ENCODE measurements at regions not wholly inside any gene's neighbourhood (a gene's known extent, or its start where the extent isn't known, plus 50 kb on each side); places are given as distances from the start of the nearest gene placed in this dataset.

GRCh38 chr22:19661156-19661555 is 53.1 kb upstream of the SEPTIN5 start (continued):
- TF ChIP-seq ZSCAN32 (CRISPR knock-in tag; IDR thresholded peaks at IDR 0.05) = no peak
- TF ChIP-seq STAT5A (IDR thresholded peaks at IDR 0.05; ENCODE audit: borderline replicate concordance, low read length) = no peak
- no peak for TF ChIP-seq TAF15 (IDR thresholded peaks at IDR 0.05; ENCODE audit: low read depth, low read length)
- no peak for TF ChIP-seq HMGN3 (IDR thresholded peaks at IDR 0.05; ENCODE audit: borderline replicate concordance, extremely low read depth, insufficient read length, low read depth, low read length)
- no peak for TF ChIP-seq PTTG1 (tag; IDR thresholded peaks at IDR 0.05; ENCODE audit: low read depth)
- TF ChIP-seq HDAC3 (IDR thresholded peaks at IDR 0.05; ENCODE audit: borderline replicate concordance, partially characterized antibody) = no peak
- TF ChIP-seq FOXK1 (CRISPR knock-in tag; IDR thresholded peaks at IDR 0.05; ENCODE audit: borderline replicate concordance) = no peak
- TF ChIP-seq MTA1 (IDR thresholded peaks at IDR 0.05; ENCODE audit: borderline replicate concordance) = 0 out of 2 replicates have a peak, but pooled peaks have one; percentile 30
- TF ChIP-seq SLC30A9 (CRISPR knock-in tag; IDR thresholded peaks at IDR 0.05) = no peak
- no peak for TF ChIP-seq GATAD2B (IDR thresholded peaks at IDR 0.05; ENCODE audit: borderline replicate concordance)
- TF ChIP-seq, protein P1, sequence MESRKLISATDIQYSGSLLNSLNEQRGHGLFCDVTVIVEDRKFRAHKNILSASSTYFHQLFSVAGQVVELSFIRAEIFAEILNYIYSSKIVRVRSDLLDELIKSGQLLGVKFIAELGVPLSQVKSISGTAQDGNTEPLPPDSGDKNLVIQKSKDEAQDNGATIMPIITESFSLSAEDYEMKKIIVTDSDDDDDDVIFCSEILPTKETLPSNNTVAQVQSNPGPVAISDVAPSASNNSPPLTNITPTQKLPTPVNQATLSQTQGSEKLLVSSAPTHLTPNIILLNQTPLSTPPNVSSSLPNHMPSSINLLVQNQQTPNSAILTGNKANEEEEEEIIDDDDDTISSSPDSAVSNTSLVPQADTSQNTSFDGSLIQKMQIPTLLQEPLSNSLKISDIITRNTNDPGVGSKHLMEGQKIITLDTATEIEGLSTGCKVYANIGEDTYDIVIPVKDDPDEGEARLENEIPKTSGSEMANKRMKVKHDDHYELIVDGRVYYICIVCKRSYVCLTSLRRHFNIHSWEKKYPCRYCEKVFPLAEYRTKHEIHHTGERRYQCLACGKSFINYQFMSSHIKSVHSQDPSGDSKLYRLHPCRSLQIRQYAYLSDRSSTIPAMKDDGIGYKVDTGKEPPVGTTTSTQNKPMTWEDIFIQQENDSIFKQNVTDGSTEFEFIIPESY (CRISPR knock-in tag; IDR thresholded peaks at IDR 0.05) = no peak
- no peak for TF ChIP-seq HNRNPLL (IDR thresholded peaks at IDR 0.05; ENCODE audit: low read depth, low read length, poor library complexity, severe bottlenecking)
- 0 out of 2 replicates have a peak, but pooled peaks have one; percentile 36 for TF ChIP-seq SMARCA5 (IDR thresholded peaks at IDR 0.05)
- no peak for TF ChIP-seq ZNF311 (CRISPR knock-in tag; IDR thresholded peaks at IDR 0.05)
- no peak for TF ChIP-seq AFF4 (CRISPR knock-in tag; IDR thresholded peaks at IDR 0.05)
- no peak for TF ChIP-seq SMAD2 (IDR thresholded peaks at IDR 0.05; ENCODE audit: low read depth, low read length)
- no peak for TF ChIP-seq RFX1 (IDR thresholded peaks at IDR 0.05)
- TF ChIP-seq PHF8 (IDR thresholded peaks at IDR 0.05; ENCODE audit: borderline replicate concordance, low read length) = no peak
- TF ChIP-seq KHSRP (IDR thresholded peaks at IDR 0.05) = no peak
- TF ChIP-seq, protein P2, sequence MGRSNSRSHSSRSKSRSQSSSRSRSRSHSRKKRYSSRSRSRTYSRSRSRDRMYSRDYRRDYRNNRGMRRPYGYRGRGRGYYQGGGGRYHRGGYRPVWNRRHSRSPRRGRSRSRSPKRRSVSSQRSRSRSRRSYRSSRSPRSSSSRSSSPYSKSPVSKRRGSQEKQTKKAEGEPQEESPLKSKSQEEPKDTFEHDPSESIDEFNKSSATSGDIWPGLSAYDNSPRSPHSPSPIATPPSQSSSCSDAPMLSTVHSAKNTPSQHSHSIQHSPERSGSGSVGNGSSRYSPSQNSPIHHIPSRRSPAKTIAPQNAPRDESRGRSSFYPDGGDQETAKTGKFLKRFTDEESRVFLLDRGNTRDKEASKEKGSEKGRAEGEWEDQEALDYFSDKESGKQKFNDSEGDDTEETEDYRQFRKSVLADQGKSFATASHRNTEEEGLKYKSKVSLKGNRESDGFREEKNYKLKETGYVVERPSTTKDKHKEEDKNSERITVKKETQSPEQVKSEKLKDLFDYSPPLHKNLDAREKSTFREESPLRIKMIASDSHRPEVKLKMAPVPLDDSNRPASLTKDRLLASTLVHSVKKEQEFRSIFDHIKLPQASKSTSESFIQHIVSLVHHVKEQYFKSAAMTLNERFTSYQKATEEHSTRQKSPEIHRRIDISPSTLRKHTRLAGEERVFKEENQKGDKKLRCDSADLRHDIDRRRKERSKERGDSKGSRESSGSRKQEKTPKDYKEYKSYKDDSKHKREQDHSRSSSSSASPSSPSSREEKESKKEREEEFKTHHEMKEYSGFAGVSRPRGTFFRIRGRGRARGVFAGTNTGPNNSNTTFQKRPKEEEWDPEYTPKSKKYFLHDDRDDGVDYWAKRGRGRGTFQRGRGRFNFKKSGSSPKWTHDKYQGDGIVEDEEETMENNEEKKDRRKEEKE (IDR thresholded peaks at IDR 0.05; ENCODE audit: borderline replicate concordance in 1 of 2, control insufficient read depth in 1 of 2, low read depth in 2 of 2, low read length in 1 of 2) = no peak
- no peak for TF ChIP-seq ZFPM2 (CRISPR knock-in tag; IDR thresholded peaks at IDR 0.05)
- no peak for TF ChIP-seq MTF1 (CRISPR knock-in tag; IDR thresholded peaks at IDR 0.05; ENCODE audit: borderline replicate concordance)
